Mesenchymal stem cell (in vitro differentiated cells and primary cell): ENCODE measurements at regions not wholly inside any gene's neighbourhood (a gene's known extent, or its start where the extent isn't known, plus 50 kb on each side); places are given as distances from the start of the nearest gene placed in this dataset.

ENCODE experiments used
- DNase-seq: peaks from one replicate; pipeline ENCODE4 v3.0.0-alpha.2; 2013
- H2AFZ ChIP-seq: one replicate; pipeline ENCODE4 v1.6.1; 2013; ENCODE audit warnings: low read depth, mild to moderate bottlenecking, control low read depth, inconsistent platforms, low read length, moderate library complexity
- H2AK5ac ChIP-seq: 2 replicates; pipeline ENCODE4 v1.6.1; 2013; ENCODE audit warnings: low read length, moderate library complexity, mild to moderate bottlenecking, inconsistent platforms; ENCODE audit not compliant: severe bottlenecking
- H2BK120ac ChIP-seq: one replicate; pipeline ENCODE4 v1.6.1; 2013; ENCODE audit warnings: low read depth, mild to moderate bottlenecking, inconsistent platforms, low read length, moderate library complexity
- H2BK12ac ChIP-seq, 2 experiments: one replicate each; pipeline ENCODE4 v1.6.1; 2013; ENCODE audit warnings: inconsistent platforms in 2 of 2, low read length in 2 of 2, mild to moderate bottlenecking in 2 of 2, moderate library complexity in 2 of 2, control low read depth in 1 of 2
- H2BK15ac ChIP-seq: one replicate; pipeline ENCODE4 v1.6.1; 2013; ENCODE audit warnings: mild to moderate bottlenecking, low read depth, inconsistent platforms; ENCODE audit not compliant: poor library complexity, severe bottlenecking
- H2BK5ac ChIP-seq: 2 replicates; pipeline ENCODE4 v1.6.1; 2013; ENCODE audit warnings: low read depth, mild to moderate bottlenecking, low read length, control low read depth, inconsistent platforms; ENCODE audit not compliant: poor library complexity, severe bottlenecking
- H3K14ac ChIP-seq, 2 experiments: one replicate each; pipeline ENCODE4 v1.6.1; 2013; ENCODE audit warnings: inconsistent platforms in 2 of 2, low read length in 2 of 2, control low read depth in 1 of 2, mild to moderate bottlenecking in 1 of 2, moderate library complexity in 1 of 2
- H3K18ac ChIP-seq, 2 experiments: one replicate each; pipeline ENCODE4 v1.6.1; 2013; ENCODE audit warnings: inconsistent platforms in 2 of 2, low read length in 2 of 2, control low read depth in 1 of 2, low read depth in 1 of 2, mild to moderate bottlenecking in 1 of 2
- H3K23ac ChIP-seq, 2 experiments: one replicate each; pipeline ENCODE4 v1.6.1; 2013; ENCODE audit warnings: inconsistent platforms in 2 of 2, low read length in 2 of 2, mild to moderate bottlenecking in 2 of 2, moderate library complexity in 2 of 2, control low read depth in 1 of 2
- H3K27ac ChIP-seq: 2 replicates; pipeline ENCODE4 v1.5.1; 2013; ENCODE audit warnings: mild to moderate bottlenecking, moderate library complexity, low read length, control low read depth, inconsistent platforms; ENCODE audit not compliant: poor library complexity, severe bottlenecking
- H3K27me3 ChIP-seq, 2 experiments: 2 replicates each; pipeline versions ENCODE4 v1.6.1 to v1.7.0; 2013; ENCODE audit warnings: low read length in 2 of 2, mild to moderate bottlenecking in 2 of 2, moderate library complexity in 2 of 2, control low read depth in 1 of 2, inconsistent platforms in 1 of 2; ENCODE audit not compliant: control insufficient read depth in 1 of 2, insufficient read depth in 1 of 2
- H3K36me3 ChIP-seq, 2 experiments: 2 replicates each; pipeline versions ENCODE4 v1.6.1 to v1.7.0; 2013; ENCODE audit warnings: low read length in 2 of 2, control low read depth in 1 of 2, inconsistent platforms in 1 of 2, low read depth in 1 of 2, mild to moderate bottlenecking in 1 of 2; ENCODE audit not compliant: insufficient read depth in 2 of 2, control insufficient read depth in 1 of 2
- H3K4ac ChIP-seq, 2 experiments: one replicate each; pipeline ENCODE4 v1.6.1; 2013; ENCODE audit warnings: inconsistent platforms in 2 of 2, low read length in 2 of 2, mild to moderate bottlenecking in 2 of 2, moderate library complexity in 2 of 2, control low read depth in 1 of 2, low read depth in 1 of 2
- H3K4me1 ChIP-seq: 2 replicates; pipeline ENCODE4 v1.6.1; 2013; ENCODE audit warnings: low read depth, low read length, control low read depth; ENCODE audit not compliant: control insufficient read depth, insufficient read depth
- H3K4me2 ChIP-seq: 2 replicates; pipeline ENCODE4 v1.6.1; 2013; ENCODE audit warnings: low read length, mild to moderate bottlenecking, inconsistent platforms; ENCODE audit not compliant: poor library complexity, severe bottlenecking
- H3K4me3 ChIP-seq, 2 experiments: 2 replicates each; pipeline versions ENCODE4 v1.5.1 to v1.7.0; 2013; ENCODE audit warnings: low read length in 2 of 2, mild to moderate bottlenecking in 2 of 2, control low read depth in 1 of 2, low read depth in 1 of 2; ENCODE audit not compliant: insufficient read depth in 1 of 2
- H3K79me1 ChIP-seq: replicated peaks from 2 replicates; pipeline ENCODE4 v1.6.1; 2013; ENCODE audit warnings: mild to moderate bottlenecking, control low read depth, low read length, inconsistent platforms; ENCODE audit not compliant: poor library complexity, severe bottlenecking
- H3K9ac ChIP-seq: 2 replicates; pipeline ENCODE4 v1.7.0; 2013; ENCODE audit warnings: mild to moderate bottlenecking, low read length, moderate library complexity
- H3K9me3 ChIP-seq: 2 replicates; pipeline ENCODE4 v1.7.0; 2013; ENCODE audit warnings: mild to moderate bottlenecking, low read length; ENCODE audit not compliant: control insufficient read depth
- H4K8ac ChIP-seq: one replicate; pipeline ENCODE4 v1.6.1; 2013; ENCODE audit warnings: inconsistent platforms, mild to moderate bottlenecking, low read length, moderate library complexity
- H4K91ac ChIP-seq: one replicate; pipeline ENCODE4 v1.6.1; 2013; ENCODE audit warnings: mild to moderate bottlenecking, low read length, inconsistent platforms
- WGBS: methylation state at CpG from one replicate; pipeline ENCODE4 v1.1.7; 2013; ENCODE audit warnings: mixed read lengths; 5-methylcytosine and 5-hydroxymethylcytosine counted together

- Histone ChIP-seq H3K23ac (no peak overlapping the region), H2BK12ac (no peak overlapping the region), H4K8ac (no peak overlapping the region), H2AK5ac (no peak overlapping the region), H3K9ac (no peak overlapping the region), H3K14ac (no peak overlapping the region), H3K4me2 (no peak overlapping the region), H3K27ac (no peak overlapping the region), H3K27me3 (peaks cover 0 to 17% of the 10 kb centered on the region in 2 experiments), H3K79me1 (no peaks in the 10 kb centered on the region), H3K4me3 (no peak overlapping the region), H3K18ac (no peak overlapping the region), H2BK15ac (no peak overlapping the region), H4K91ac (no peak overlapping the region), H2BK120ac (no peak overlapping the region), H2AFZ (no peak overlapping the region), H2BK5ac (no peak overlapping the region), H3K36me3 (no peaks in the 10 kb centered on the region), H3K4ac (no peak overlapping the region), H3K9me3 (no peaks in the 10 kb centered on the region), H3K4me1 (no peaks in the 10 kb centered on the region)
- no peak for DNase-seq
- 91% methylated on average over 12 of the region's 13 CpGs for WGBS
These were observed 103.4 kb upstream of the MYCN start for GRCh38 chr2:15836689-15837610.

- Histone ChIP-seq H4K8ac (no peak overlapping the region), H2BK5ac (no peak overlapping the region), H3K4me1 (peaks cover 2% of the 10 kb centered on the region), H2AK5ac (no peak overlapping the region), H3K4me2 (no peak overlapping the region), H3K23ac (no peak overlapping the region), H3K27ac (no peak overlapping the region), H4K91ac (no peak overlapping the region), H3K4ac (no peak overlapping the region), H3K9ac (no peak overlapping the region), H2BK12ac (no peak overlapping the region), H3K14ac (no peak overlapping the region), H3K27me3 (peaks cover 0 to 10% of the 10 kb centered on the region in 2 experiments), H3K9me3 (no peaks in the 10 kb centered on the region), H3K4me3 (no peak overlapping the region), H3K18ac (no peak overlapping the region), H3K79me1 (no peaks in the 10 kb centered on the region), H2AFZ (no peak overlapping the region), H2BK15ac (no peak overlapping the region), H2BK120ac (no peak overlapping the region), H3K36me3 (no peaks in the 10 kb centered on the region)
- WGBS, result 91% methylated on average over 13 of the region's 13 CpGs
- DNase-seq, result no peak
These were observed 101.8 kb upstream of the MYCN start for GRCh38 chr2:15838481-15839090.

- WGBS, result 84% methylated on average over 7 of the region's 9 CpGs
- Histone ChIP-seq H3K4ac (no peak overlapping the region), H3K18ac (no peak overlapping the region), H2BK12ac (no peak overlapping the region), H3K4me2 (no peak overlapping the region), H2AFZ (no peak overlapping the region), H3K36me3 (no peaks in the 10 kb centered on the region), H3K27me3 (peaks cover 0 to 10% of the 10 kb centered on the region in 2 experiments), H3K4me3 (no peak overlapping the region), H3K27ac (no peak overlapping the region), H4K91ac (no peak overlapping the region), H3K4me1 (peaks cover 2% of the 10 kb centered on the region), H2AK5ac (no peak overlapping the region), H3K9ac (no peak overlapping the region), H3K9me3 (no peaks in the 10 kb centered on the region), H2BK15ac (no peak overlapping the region), H4K8ac (no peak overlapping the region), H2BK5ac (no peak overlapping the region), H2BK120ac (no peak overlapping the region), H3K14ac (no peak overlapping the region), H3K23ac (no peak overlapping the region), H3K79me1 (no peaks in the 10 kb centered on the region)
- DNase-seq, result no peak
These were observed 100.8 kb upstream of the MYCN start for GRCh38 chr2:15839426-15840124.

GRCh38 chr2:15840148-15840547 lies 100.2 kb upstream of the MYCN start:
- Histone ChIP-seq H4K8ac (no peak overlapping the region), H2BK120ac (no peak overlapping the region), H3K4me1 (peaks cover 2% of the 10 kb centered on the region), H3K14ac (no peak overlapping the region), H3K36me3 (no peaks in the 10 kb centered on the region), H3K18ac (no peak overlapping the region), H4K91ac (no peak overlapping the region), H2BK12ac (no peak overlapping the region), H3K9me3 (no peaks in the 10 kb centered on the region), H3K27me3 (peaks cover 0 to 7% of the 10 kb centered on the region in 2 experiments), H2AK5ac (no peak overlapping the region), H3K27ac (no peak overlapping the region), H3K23ac (no peak overlapping the region), H2AFZ (no peak overlapping the region), H3K79me1 (no peaks in the 10 kb centered on the region), H3K4me2 (no peak overlapping the region), H2BK15ac (no peak overlapping the region), H3K9ac (no peak overlapping the region), H2BK5ac (no peak overlapping the region), H3K4me3 (no peak overlapping the region), H3K4ac (no peak overlapping the region)
- DNase-seq, result no peak
- WGBS, result 89% methylated on average over 3 of the region's 3 CpGs
